NCI-H526 (cell line): ENCODE measurements at regions not wholly inside any gene's neighbourhood (a gene's known extent, or its start where the extent isn't known, plus 50 kb on each side); places are given as distances from the start of the nearest gene placed in this dataset.
"Not testable (repeated sequence)": the region's sequence is repeated elsewhere in the genome, so short reads cannot be mapped to it uniquely, and the experiment has no call there.

Experiments
- DNase-seq, 2 experiments: peaks; one replicate each; lab custom pipeline; 2025; lab: John Stamatoyannopoulos, UW

DNA sequence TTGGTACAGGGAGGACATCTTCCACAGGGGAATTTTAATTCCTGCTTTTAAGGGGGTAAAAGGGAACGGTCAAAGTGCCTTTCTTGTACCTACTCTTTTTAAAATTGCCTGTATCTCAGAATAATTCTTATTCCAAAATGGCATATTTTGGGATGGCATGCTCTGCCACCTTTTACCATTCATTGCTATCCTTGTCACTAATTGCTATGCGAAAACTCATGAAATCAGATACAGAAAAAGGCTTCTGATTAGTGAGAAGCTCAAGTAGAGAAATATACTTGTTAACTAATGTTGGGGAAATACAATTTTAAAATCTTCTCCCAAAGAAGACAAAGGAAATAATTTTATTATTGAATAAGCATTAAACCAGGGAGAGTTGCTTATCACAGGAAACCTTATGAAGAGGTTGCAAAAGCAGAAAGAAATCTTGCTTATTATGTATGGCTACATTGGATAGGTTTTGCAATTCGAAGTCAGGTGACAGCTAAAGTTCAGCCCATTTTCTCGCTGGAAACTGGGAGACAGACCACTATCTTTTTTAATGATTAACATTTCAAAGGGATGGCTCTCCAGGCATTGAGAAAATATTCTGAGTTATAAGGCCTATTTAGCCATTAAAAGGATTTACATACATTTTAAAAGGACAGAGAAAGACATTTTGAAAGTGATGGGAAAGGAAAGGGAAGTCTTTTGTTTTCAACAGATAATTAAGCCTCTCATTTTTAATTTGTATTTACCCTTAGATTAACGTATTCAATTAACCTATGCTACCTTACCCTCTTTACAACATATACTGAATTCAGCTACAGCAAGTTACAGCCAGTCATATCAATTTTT lies 110.3 kb upstream of the PRSS16 start:
- DNase-seq = no peak

GRCh38 chr6:27138406-27138805 lies 109.1 kb upstream of the PRSS16 start:
- DNase-seq = no peak

DNA sequence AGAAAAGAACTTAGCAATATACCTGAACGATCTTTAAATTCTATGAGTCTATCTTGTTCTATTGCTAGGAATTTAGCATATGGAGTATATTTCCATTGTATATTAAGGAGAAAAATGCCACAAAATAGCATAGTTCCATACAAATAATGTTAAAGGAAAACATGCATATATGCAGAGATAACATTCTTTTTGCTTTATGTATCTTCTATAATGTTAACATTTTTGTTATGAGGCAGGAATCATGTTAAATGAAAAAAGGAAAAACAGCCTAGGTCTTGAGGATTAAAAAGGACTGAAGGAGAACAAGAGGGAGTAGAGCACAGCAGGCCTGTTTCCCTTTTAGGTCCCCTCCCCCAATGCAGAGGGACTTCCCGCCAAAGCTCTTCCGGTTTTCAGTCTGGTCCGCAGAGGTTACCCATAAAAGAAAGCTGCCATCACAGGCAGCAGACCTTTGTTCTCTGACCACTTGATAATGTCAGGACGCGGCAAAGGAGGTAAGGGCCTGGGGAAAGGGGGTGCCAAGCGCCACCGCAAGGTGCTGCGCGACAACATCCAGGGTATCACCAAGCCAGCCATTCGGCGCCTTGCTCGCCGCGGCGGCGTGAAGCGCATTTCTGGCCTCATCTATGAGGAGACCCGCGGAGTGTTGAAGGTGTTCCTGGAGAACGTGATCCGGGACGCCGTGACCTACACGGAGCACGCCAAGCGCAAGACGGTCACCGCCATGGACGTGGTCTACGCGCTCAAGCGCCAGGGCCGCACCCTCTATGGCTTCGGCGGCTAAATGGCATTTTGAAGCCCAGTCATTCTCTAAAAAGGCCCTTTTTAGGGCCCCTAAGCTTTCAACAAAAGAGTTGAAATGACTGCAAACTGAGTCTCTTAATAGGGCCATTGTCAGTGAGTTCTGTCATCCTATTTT lies 108.4 kb upstream of the PRSS16 start:
- no peak for DNase-seq

DNA sequence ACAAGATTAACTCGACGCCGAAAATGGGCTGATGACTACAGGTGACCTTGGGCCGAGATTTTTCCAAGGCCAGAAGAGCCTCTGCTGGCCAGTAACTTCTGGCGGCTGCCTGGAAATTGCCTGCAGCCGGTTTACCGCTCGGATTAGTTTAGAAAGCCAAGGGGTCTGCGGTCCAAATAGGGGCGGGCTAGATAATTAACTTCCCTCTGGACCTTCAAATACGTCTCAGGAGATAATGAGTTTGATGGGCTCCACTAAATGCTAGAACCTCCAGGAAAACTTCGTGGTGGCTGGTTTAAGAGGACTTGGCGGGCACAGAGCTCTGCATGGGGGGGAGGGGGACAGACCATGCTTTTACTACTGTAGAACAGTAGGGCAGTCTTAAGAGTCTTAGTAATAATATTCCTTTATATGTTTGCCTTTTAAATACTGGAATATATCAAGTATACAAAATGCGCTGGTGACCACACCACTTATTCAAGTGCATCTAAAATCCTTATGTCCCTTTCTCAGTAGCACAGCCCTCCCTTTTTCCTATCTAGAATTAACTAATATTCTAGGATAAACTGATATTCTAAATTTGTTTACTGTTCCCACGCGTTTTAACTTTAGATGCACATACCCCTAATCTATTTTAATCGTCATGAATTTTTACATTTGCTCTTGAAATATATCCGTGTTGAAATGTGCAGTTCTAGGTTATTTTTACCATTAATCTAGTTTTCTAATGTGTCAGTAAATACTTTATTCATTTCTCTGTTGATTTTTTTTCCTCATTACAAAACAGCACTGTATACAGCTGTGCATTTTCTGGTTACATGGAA lies 107.5 kb upstream of the PRSS16 start:
- no peak for DNase-seq

GRCh38 chr6:27140999-27141528 lies 106.4 kb upstream of the PRSS16 start:
- DNase-seq = no peak

DNA sequence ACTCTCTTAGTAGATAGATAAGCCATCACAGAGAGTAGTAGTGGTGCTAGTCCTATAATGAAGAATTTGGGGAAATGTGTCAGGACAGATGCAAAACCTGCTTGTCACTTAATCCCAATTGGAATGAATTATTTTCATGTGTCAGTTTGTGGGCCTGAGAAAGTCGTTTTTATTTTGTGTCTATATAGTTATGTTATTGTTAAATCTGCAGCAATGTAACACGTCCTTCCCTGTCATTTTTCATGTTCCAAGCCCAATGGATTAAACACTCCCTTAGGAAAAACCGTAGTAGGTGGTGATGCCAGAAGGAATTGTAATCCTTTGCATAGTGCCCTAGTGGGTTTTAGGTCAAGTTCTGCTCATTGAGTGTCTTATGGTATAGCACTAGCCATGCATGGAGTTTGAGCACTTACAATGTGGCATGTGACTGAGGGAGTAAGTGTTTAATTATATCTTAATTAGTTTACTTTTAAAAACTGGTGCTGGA lies 105.9 kb upstream of the PRSS16 start:
- no peak for DNase-seq

DNA sequence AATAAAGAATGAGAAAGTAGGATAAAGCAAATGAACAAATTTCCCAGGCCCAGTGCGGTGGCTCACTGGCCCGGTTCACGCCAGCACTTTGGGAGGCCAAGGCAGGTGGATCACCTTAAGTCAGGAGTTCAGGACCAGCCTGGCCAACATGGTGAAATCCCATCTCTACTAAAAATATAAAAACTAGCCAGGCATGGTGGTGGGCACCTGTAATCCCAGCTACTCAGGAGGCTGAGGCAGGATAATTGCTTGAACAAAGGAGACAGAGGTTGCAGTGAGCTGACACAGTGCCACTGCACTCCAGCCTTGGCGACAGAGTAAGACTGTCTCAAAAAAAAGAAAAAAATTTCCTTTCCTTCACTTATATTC lies 104.5 kb upstream of the PRSS16 start:
- not testable (repeated sequence) for DNase-seq

DNA sequence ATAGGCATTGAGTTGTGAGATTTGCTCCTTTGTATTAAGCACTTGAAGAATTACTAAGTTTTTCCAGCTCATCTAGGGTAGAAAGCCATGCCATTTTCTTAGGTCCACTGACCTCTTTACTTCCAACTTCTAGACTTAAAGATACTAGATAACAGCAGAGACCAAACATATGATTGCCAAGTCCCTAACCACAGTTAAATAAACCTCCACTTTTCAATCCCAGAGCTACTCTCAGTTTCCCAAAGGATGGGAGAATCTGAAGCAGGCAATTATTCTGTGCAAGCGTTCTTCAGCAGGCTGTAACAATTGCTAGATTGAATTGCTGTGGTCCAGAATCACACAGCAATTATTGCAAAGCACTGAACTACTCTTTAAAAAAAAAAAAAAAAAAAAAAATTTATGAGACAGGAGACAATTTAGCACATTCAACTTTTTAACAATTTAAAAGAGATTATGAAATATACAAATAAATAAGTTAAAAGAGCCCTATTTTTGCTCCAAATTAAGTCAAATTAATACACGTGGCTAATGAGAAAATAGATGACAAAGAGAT lies 104.0 kb upstream of the PRSS16 start:
- no peak for DNase-seq

- no peak for DNase-seq
Observed at GRCh38 chr6:27144740-27145079, 102.8 kb upstream of the PRSS16 start.

DNA sequence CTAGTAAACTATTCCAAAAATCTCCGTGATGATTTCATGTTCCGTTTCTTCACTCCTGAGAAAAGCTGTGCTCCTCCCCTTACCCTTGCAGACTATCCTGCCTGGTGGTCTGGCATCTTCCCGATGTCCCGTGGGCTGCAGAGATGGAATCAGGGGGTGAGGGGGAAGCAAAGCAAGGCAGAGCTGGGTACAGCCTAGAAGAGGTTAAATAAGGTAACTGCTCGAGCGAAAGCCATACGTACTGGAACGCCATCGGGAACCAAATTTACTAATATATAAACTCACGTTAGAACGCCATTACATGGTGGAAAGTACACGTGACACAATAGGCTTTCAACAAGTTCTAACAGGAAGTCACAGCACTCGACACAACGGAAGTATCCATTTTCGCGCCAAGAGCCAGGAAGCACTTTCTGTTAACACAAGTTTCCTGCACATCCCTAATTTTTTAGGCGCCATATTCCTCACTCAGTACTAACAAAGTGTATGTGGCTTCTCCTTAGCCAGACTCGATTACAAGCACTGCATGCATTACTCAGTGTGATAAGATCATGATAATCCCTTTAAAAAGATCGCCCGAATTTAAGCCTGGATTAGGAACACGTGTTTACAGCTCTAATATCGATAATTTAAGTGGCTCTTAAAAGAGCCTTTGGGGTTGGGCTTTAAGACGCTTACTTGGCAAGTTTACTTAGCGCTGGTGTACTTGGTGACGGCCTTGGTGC lies 101.6 kb upstream of the PRSS16 start:
- peak; percentile 78 to 85 for DNase-seq

- DNase-seq = not testable (repeated sequence)
Observed at GRCh38 chr6:27146456-27146705, 101.1 kb upstream of the PRSS16 start.

DNA sequence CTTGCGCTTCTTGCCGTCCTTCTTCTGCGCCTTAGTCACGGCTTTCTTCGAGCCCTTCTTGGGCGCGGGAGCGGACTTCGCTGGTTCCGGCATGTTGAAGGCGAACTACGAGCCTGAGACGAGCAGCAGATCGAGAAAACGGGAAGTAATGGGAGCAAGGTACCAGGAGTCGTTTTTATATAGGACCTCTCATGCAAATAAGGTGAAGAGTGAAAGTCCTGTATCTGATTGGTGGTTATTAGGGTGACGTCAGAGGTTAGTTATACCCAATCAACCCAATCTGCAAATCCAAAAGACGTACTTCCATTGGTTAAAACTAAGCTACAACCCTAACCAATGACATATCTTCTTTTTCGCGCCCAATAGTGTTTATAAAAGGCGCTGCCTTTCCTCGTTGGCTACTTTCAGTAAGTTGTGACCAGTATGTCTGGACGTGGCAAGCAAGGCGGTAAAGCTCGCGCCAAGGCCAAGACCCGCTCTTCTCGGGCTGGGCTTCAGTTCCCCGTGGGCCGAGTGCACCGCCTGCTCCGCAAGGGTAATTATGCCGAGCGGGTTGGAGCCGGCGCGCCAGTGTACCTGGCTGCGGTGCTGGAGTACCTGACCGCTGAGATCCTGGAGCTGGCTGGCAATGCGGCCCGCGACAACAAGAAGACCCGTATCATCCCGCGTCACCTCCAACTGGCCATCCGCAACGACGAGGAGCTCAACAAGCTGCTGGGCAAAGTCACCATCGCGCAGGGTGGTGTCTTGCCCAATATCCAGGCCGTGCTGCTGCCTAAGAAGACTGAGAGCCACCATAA lies 100.6 kb upstream of the PRSS16 start:
- peak; percentile 97 to 99 for DNase-seq

DNA sequence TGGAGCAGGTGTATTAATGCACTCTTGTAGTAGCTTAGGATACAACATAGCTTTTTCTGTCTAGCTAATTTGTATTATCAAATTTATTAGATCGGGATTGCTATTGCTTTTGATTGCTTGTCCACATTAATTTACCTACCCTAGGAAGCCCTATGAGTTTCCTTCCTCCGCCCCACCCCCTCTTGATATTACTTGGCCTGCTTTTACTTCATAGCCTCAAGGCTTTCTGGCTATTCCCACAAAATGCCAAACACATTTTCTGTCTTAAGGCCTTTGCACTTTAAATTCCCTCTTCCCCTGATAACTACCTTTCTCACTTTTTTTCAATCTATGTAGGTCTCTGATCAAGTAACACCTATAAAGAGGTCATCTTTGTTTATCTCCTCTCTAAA lies 99.1 kb upstream of the PRSS16 start:
- no peak for DNase-seq

- DNase-seq = no peak
Observed at GRCh38 chr6:27149150-27149549, 98.4 kb upstream of the PRSS16 start.

- no peak for DNase-seq
Observed at GRCh38 chr6:27154696-27155095, 92.8 kb upstream of the PRSS16 start.

GRCh38 chr6:27156874-27157458 lies 90.5 kb upstream of the PRSS16 start:
- DNase-seq = peak; percentile 50 to 73

DNA sequence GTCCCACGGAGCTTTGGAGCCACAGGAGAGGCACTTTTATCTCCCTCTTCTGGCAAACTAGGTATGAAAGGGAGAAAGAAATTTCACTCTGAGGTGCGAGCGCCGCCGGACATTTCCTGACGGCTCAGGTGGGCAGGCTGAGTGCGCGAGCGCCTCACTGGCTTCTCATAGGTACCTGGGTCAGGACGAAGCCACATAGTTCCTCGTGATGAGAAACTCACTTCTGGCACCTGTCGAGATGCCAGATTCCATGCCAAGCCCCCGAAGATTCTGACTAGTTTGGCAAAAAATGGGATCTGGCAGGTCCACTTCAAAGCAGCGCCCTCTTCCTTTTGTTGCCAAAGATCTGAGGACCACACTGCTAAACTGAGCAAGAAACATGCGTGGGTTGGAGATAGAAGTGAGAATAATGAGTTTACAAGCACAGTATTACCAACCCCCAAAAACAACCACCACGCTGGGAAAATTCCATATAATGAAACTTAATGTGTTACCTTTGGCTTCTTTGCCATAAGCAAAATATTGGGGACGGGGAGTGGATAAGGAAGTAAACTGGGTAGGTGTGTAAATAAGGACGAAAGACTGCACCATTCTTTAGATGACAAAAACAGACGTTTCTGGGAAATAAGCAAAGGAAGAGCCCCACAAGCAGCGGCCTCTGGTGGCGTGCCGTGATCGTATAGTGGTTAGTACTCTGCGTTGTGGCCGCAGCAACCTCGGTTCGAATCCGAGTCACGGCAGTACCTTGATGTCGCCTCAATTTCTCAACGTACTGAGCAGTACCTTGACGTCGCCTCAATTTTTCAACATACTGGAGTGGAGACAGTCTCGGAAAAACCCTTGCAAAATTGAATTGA lies 89.8 kb upstream of the PRSS16 start:
- DNase-seq = peak; percentile 50 to 73

GRCh38 chr6:27158316-27158643 lies 89.2 kb upstream of the PRSS16 start:
- DNase-seq = no peak

DNA sequence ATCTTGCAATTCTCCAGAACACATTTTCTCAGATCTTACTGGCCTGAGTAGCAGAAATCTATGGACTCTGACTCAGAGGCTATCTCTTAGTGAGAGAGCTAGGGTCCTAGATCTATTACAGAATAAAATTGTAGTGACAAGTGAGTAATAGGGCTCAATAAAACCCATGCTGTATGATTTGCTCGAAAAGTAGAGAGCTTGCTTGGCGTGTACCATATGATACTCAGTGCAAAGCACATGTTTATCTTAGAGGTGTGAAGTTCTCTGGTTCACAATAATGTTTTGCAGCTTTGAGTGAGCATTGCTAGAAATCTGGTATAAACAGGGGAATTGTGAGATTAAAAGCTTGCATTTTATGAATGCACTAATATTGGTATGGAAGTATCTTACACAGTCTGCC lies 87.8 kb upstream of the PRSS16 start:
- DNase-seq = no peak
